ENCODE measurements at regions not wholly inside any gene's neighbourhood (a gene's known extent, or its start where the extent isn't known, plus 50 kb on each side); places are given as distances from the start of the nearest gene placed in this dataset.
A peak's percentile ranks its signal among the peaks of the same experiment; 100 is the strongest.
"Not testable (repeated sequence)": the region's sequence is repeated elsewhere in the genome, so short reads cannot be mapped to it uniquely, and the experiment has no call there.

DNA sequence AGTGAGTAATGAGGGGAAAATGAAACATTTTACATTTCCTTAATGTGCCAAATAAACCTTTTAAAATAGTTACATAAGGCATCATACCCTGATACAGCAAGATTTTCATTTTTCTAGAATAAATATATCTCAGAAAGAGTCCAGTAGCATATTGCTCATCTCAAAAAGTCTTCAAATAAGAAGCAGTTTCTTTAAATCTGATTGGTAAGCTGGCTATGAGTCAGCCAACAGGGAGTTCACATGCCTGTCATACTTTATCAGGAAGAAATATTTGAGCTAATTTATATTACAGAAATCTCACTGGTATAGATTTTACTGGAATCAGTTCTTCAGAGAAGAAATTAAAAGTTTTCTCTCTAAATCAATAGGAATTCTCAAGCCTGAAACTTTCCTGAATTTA is 258.1 kb downstream of the C11orf87 start:
- no peaks in the 10 kb centered on the region for H3K79me2 ChIP-seq (ENCODE audit: control insufficient read depth, insufficient read depth, low read length)
- H3K27ac ChIP-seq (ENCODE audit: control insufficient read depth, insufficient read depth, low read length) = no peak overlapping the region
- no peaks in the 10 kb centered on the region for H3K27me3 ChIP-seq (ENCODE audit: control insufficient read depth, extremely low read depth, insufficient read depth, low read length)
- H3K36me3 ChIP-seq (ENCODE audit: control insufficient read depth in 2 of 2, extremely low read depth in 1 of 2, insufficient read depth in 2 of 2, low read length in 2 of 2) = no peaks in the 10 kb centered on the region
- H2AFZ ChIP-seq (ENCODE audit: control insufficient read depth, low read length) = no peak overlapping the region
- DNase-seq (ENCODE audit: low read depth, low spot score) (no peak), FAIRE-seq (no peak)
- H3K4me1 ChIP-seq (ENCODE audit: control insufficient read depth, extremely low read depth, insufficient read depth, low read length) = no peaks in the 10 kb centered on the region
- no peak for TF ChIP-seq EZH2 (IDR thresholded peaks at IDR 0.05; ENCODE audit: low read length)
- TF ChIP-seq, protein P1, sequence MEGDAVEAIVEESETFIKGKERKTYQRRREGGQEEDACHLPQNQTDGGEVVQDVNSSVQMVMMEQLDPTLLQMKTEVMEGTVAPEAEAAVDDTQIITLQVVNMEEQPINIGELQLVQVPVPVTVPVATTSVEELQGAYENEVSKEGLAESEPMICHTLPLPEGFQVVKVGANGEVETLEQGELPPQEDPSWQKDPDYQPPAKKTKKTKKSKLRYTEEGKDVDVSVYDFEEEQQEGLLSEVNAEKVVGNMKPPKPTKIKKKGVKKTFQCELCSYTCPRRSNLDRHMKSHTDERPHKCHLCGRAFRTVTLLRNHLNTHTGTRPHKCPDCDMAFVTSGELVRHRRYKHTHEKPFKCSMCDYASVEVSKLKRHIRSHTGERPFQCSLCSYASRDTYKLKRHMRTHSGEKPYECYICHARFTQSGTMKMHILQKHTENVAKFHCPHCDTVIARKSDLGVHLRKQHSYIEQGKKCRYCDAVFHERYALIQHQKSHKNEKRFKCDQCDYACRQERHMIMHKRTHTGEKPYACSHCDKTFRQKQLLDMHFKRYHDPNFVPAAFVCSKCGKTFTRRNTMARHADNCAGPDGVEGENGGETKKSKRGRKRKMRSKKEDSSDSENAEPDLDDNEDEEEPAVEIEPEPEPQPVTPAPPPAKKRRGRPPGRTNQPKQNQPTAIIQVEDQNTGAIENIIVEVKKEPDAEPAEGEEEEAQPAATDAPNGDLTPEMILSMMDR (optimal IDR thresholded peaks at IDR 0.05 in 1 of 3, IDR thresholded peaks at IDR 0.05 in 1 of 3, conservative IDR thresholded peaks at IDR 0.05 in 1 of 3; ENCODE audit: extremely low read depth in 1 of 3, insufficient read depth in 2 of 3, low read length in 3 of 3) = no peak
- no peak overlapping the region for H3K4me2 ChIP-seq (ENCODE audit: control insufficient read depth, extremely low read depth, insufficient read depth, low read depth, low read length)
- dilution Hi-C loops (cut with MboI; ENCODE audit: extremely low pct_ligation_motif_present, low sequenced_read_pairs) = no loop called here
- H3K9ac ChIP-seq (ENCODE audit: control insufficient read depth, extremely low read depth, insufficient read depth, low read length) = no peak overlapping the region
- H3K9me3 ChIP-seq (ENCODE audit: control insufficient read depth, low read depth, low read length) = no peaks in the 10 kb centered on the region
- no peaks in the 10 kb centered on the region for H3K9me1 ChIP-seq (ENCODE audit: control insufficient read depth, extremely low read depth, insufficient read depth, low read length)
- H3K4me3 ChIP-seq (ENCODE audit: control insufficient read depth in 2 of 3, extremely low read depth in 1 of 3, insufficient read depth in 2 of 3, low read depth in 1 of 3, low read length in 3 of 3) = no peak overlapping the region
- no peaks in the 10 kb centered on the region for H4K20me1 ChIP-seq (ENCODE audit: control insufficient read depth, extremely low read depth, insufficient read depth, low read length)

DNA sequence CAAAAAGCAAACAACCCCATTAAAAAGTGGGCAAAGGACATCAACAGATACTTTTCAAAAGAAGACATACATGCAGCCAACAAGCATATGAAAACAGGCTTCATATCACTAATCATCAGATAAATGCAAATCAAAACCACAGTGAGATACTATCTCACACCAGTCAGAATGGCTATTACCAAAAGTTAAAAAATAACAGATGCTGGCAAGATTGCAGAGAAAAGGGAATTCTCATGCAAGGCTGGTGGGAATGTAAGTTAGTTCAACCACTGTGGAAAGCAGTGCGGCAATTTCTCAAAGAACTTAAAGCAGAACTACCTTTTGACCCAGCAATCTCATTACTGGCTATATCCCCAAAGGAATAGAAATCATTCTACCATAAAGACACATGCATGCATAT is 260.8 kb downstream of the C11orf87 start:
- FAIRE-seq; H2AFZ ChIP-seq (ENCODE audit: control insufficient read depth, low read length): not testable (repeated sequence)

DNA sequence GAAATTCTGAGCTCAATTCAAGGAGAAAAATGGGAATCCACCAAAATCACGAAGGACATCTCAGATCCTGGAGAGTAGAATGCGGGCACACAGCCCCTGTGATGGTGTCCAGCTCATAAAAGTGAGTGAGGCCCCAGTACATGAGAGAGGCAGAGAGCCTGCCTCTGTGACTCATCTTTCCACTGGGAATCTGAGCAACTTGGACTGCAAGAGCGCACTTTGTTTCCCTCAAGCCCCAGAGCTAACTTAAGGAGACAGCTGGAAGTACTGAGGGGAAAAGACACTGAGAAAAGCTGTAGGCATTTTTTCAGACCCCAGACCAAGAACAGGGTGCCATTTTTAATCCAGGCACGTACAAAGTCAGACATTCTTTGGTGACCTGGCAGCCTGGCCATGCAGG is 273.7 kb downstream of the C11orf87 start:
- dilution Hi-C loops (cut with MboI; ENCODE audit: extremely low pct_ligation_motif_present, low sequenced_read_pairs) = no loop called here
- Histone ChIP-seq H3K4me1 (ENCODE audit: control insufficient read depth, extremely low read depth, insufficient read depth, low read length) (peaks cover 17% of the 10 kb centered on the region), H3K27ac (ENCODE audit: control insufficient read depth, insufficient read depth, low read length) (peak overlapping the region; percentile 97), H3K4me3 (ENCODE audit: control insufficient read depth in 2 of 3, extremely low read depth in 1 of 3, insufficient read depth in 2 of 3, low read depth in 1 of 3, low read length in 3 of 3) (peak overlapping the region in 2 of 3 experiments; percentile 4 to 63), H3K27me3 (ENCODE audit: control insufficient read depth, extremely low read depth, insufficient read depth, low read length) (no peaks in the 10 kb centered on the region), H3K9me1 (ENCODE audit: control insufficient read depth, extremely low read depth, insufficient read depth, low read length) (no peaks in the 10 kb centered on the region), H3K4me2 (ENCODE audit: control insufficient read depth, extremely low read depth, insufficient read depth, low read depth, low read length) (peak overlapping the region; percentile 74), H4K20me1 (ENCODE audit: control insufficient read depth, extremely low read depth, insufficient read depth, low read length) (no peaks in the 10 kb centered on the region), H3K9ac (ENCODE audit: control insufficient read depth, extremely low read depth, insufficient read depth, low read length) (peak overlapping the region; percentile 75), H2AFZ (ENCODE audit: control insufficient read depth, low read length) (peak overlapping the region; percentile 37), H3K36me3 (ENCODE audit: control insufficient read depth in 2 of 2, extremely low read depth in 1 of 2, insufficient read depth in 2 of 2, low read length in 2 of 2) (no peaks in the 10 kb centered on the region), H3K9me3 (ENCODE audit: control insufficient read depth, low read depth, low read length) (peaks cover 7% of the 10 kb centered on the region), H3K79me2 (ENCODE audit: control insufficient read depth, insufficient read depth, low read length) (no peaks in the 10 kb centered on the region)
- TF ChIP-seq EZH2 (IDR thresholded peaks at IDR 0.05; ENCODE audit: low read length) = no peak
- TF ChIP-seq, protein P1 (optimal IDR thresholded peaks at IDR 0.05 in 1 of 3, IDR thresholded peaks at IDR 0.05 in 1 of 3, conservative IDR thresholded peaks at IDR 0.05 in 1 of 3; ENCODE audit: extremely low read depth in 1 of 3, insufficient read depth in 2 of 3, low read length in 3 of 3) = no peak
- FAIRE-seq = no peak
- DNase-seq (ENCODE audit: low read depth, low spot score) = peak; percentile 62

More for the DNA sequence above, 260.8 kb downstream of the C11orf87 start:
- H3K9me3 ChIP-seq (ENCODE audit: control insufficient read depth, low read depth, low read length); H3K4me3 ChIP-seq (ENCODE audit: control insufficient read depth in 2 of 3, extremely low read depth in 1 of 3, insufficient read depth in 2 of 3, low read depth in 1 of 3, low read length in 3 of 3); H3K27ac ChIP-seq (ENCODE audit: control insufficient read depth, insufficient read depth, low read length); H3K9me1 ChIP-seq (ENCODE audit: control insufficient read depth, extremely low read depth, insufficient read depth, low read length); DNase-seq (ENCODE audit: low read depth, low spot score); H3K4me1 ChIP-seq (ENCODE audit: control insufficient read depth, extremely low read depth, insufficient read depth, low read length); H4K20me1 ChIP-seq (ENCODE audit: control insufficient read depth, extremely low read depth, insufficient read depth, low read length); H3K79me2 ChIP-seq (ENCODE audit: control insufficient read depth, insufficient read depth, low read length); H3K36me3 ChIP-seq (ENCODE audit: control insufficient read depth in 2 of 2, extremely low read depth in 1 of 2, insufficient read depth in 2 of 2, low read length in 2 of 2); H3K9ac ChIP-seq (ENCODE audit: control insufficient read depth, extremely low read depth, insufficient read depth, low read length); dilution Hi-C loops (cut with MboI; ENCODE audit: extremely low pct_ligation_motif_present, low sequenced_read_pairs); H3K4me2 ChIP-seq (ENCODE audit: control insufficient read depth, extremely low read depth, insufficient read depth, low read depth, low read length); H3K27me3 ChIP-seq (ENCODE audit: control insufficient read depth, extremely low read depth, insufficient read depth, low read length): not testable (repeated sequence)
